IMR-90 (cell line): ENCODE measurements at regions not wholly inside any gene's neighbourhood (a gene's known extent, or its start where the extent isn't known, plus 50 kb on each side); places are given as distances from the start of the nearest gene placed in this dataset.

Experiments
- ATAC-seq: fragments of 200-7000 bp; cut with Tn5 transposase; 2 replicates; pipeline ENCODE4 v1.9.1; 2020; ENCODE audit warnings: low read depth, mild to moderate bottlenecking, moderate library complexity
- BruUV-seq: library from RNA; stranded (reverse); fragments of 400-500 nt; replicated peaks from 2 replicates; lab custom pipeline; 2021; lab: Mats Ljungman, UMichigan
- CTCF ChIA-PET: fragments of 300-600 bp; formaldehyde crosslinking; extraction: SDS; loops from one replicate; lab custom pipeline; 2021; ENCODE audit warnings: antibody characterized with exemption; lab: Yijun Ruan, JAX
- POLR2A ChIA-PET: fragments of 300-600 bp; sonication (Branson Sonifier 250); formaldehyde crosslinking; loops from one replicate; lab custom pipeline; 2022; ENCODE audit warnings: antibody characterized with exemption; ENCODE audit not compliant: unreplicated experiment; lab: Charles Lee
- DNase-seq: peaks from one replicate; pipeline ENCODE4 v3.0.0; 2013
- H2AFZ ChIP-seq: replicated peaks from 2 replicates; pipeline ENCODE3; 2013; ENCODE audit warnings: low read length, mild to moderate bottlenecking; ENCODE audit not compliant: poor library complexity
- H2AK5ac ChIP-seq: 2 replicates; pipeline ENCODE4 v1.6.1; 2013; ENCODE audit warnings: low read depth, low read length, inconsistent platforms
- H2AK9ac ChIP-seq: replicated peaks from 2 replicates; pipeline ENCODE3; 2013; ENCODE audit warnings: mild to moderate bottlenecking, low read depth, low read length, moderate library complexity; ENCODE audit not compliant: poor library complexity
- H2BK120ac ChIP-seq: 2 replicates; pipeline ENCODE4 v1.6.1; 2013; ENCODE audit warnings: low read depth, low read length, inconsistent platforms
- H2BK15ac ChIP-seq: 3 replicates; pipeline ENCODE4 v1.6.1; 2013; ENCODE audit warnings: low read depth, low read length, inconsistent platforms
- H2BK20ac ChIP-seq: 2 replicates; pipeline ENCODE4 v1.6.1; 2013; ENCODE audit warnings: low read depth, mild to moderate bottlenecking, inconsistent platforms, low read length, moderate library complexity
- H2BK5ac ChIP-seq: 2 replicates; pipeline ENCODE4 v1.6.1; 2013; ENCODE audit warnings: mild to moderate bottlenecking, low read depth, low read length, inconsistent platforms; ENCODE audit not compliant: poor library complexity, severe bottlenecking
- H3K14ac ChIP-seq: replicated peaks from 2 replicates; pipeline ENCODE4 v1.6.1; 2013; ENCODE audit warnings: low read depth, low read length, inconsistent platforms
- H3K18ac ChIP-seq: 2 replicates; pipeline ENCODE4 v1.6.1; 2013; ENCODE audit warnings: low read depth, low read length, control low read depth
- H3K23ac ChIP-seq: 2 replicates; pipeline ENCODE4 v1.6.1; 2013; ENCODE audit warnings: low read depth, low read length, inconsistent platforms
- H3K27ac ChIP-seq: 2 replicates; pipeline ENCODE4 v1.5.1; 2013; ENCODE audit warnings: mild to moderate bottlenecking, control low read depth, low read length; ENCODE audit not compliant: insufficient read depth
- H3K27me3 ChIP-seq: 2 replicates; pipeline ENCODE4 v1.6.1; 2013; ENCODE audit warnings: low read length; ENCODE audit not compliant: control insufficient read depth, insufficient read depth
- H3K36me3 ChIP-seq: 2 replicates; pipeline ENCODE4 v1.6.1; 2013; ENCODE audit warnings: low read length, mixed read lengths; ENCODE audit not compliant: control insufficient read depth, insufficient read depth
- H3K4ac ChIP-seq: 2 replicates; pipeline ENCODE4 v1.6.1; 2013; ENCODE audit warnings: low read depth, low read length, inconsistent platforms
- H3K4me1 ChIP-seq: 2 replicates; pipeline ENCODE4 v1.6.1; 2013; ENCODE audit warnings: low read length, mixed read lengths; ENCODE audit not compliant: control insufficient read depth, insufficient read depth
- H3K4me2 ChIP-seq: 2 replicates; pipeline ENCODE4 v1.6.1; 2013; ENCODE audit warnings: low read depth, mild to moderate bottlenecking, control low read depth, low read length, moderate library complexity
- H3K4me3 ChIP-seq: 2 replicates; pipeline ENCODE4 v1.5.1; 2013; ENCODE audit warnings: low read depth, mild to moderate bottlenecking, control low read depth, low read length, moderate library complexity; ENCODE audit not compliant: insufficient read depth
- H3K56ac ChIP-seq: 2 replicates; pipeline ENCODE4 v1.6.1; 2013; ENCODE audit warnings: low read length, inconsistent platforms; ENCODE audit not compliant: insufficient read depth; ENCODE audit errors: extremely low read depth
- H3K79me1 ChIP-seq, 2 experiments: 2 replicates each; pipeline ENCODE4 v1.6.1; 2013; ENCODE audit warnings: low read length in 2 of 2, inconsistent platforms in 1 of 2, low read depth in 1 of 2
- H3K9ac ChIP-seq: 2 replicates; pipeline ENCODE4 v1.6.1; 2013; ENCODE audit warnings: low read depth, low read length, control low read depth
- H3K9me1 ChIP-seq: 2 replicates; pipeline ENCODE4 v1.6.1; 2013; ENCODE audit warnings: low read length, inconsistent platforms; ENCODE audit not compliant: insufficient read depth
- H3K9me3 ChIP-seq: 2 replicates; pipeline ENCODE4 v1.6.1; 2013; ENCODE audit warnings: low read length; ENCODE audit not compliant: control insufficient read depth, insufficient read depth
- H4K20me1 ChIP-seq: 2 replicates; pipeline ENCODE4 v1.6.1; 2013; ENCODE audit warnings: low read length, inconsistent platforms; ENCODE audit not compliant: insufficient read depth
- H4K5ac ChIP-seq: 2 replicates; pipeline ENCODE4 v1.6.1; 2013; ENCODE audit warnings: mild to moderate bottlenecking, low read depth, low read length, control low read depth
- H4K8ac ChIP-seq, 2 experiments: 2 replicates each; pipeline ENCODE4 v1.6.1; 2013; ENCODE audit warnings: low read depth in 2 of 2, low read length in 2 of 2, control low read depth in 1 of 2, inconsistent platforms in 1 of 2
- H4K91ac ChIP-seq: 2 replicates; pipeline ENCODE4 v1.6.1; 2013; ENCODE audit warnings: low read depth, low read length, inconsistent platforms; ENCODE audit not compliant: insufficient read depth
- BHLHE40 ChIP-seq: fragments of 150-350 bp; IDR thresholded peaks from 2 replicates; pipeline ENCODE4 v1.6.1; 2016; ENCODE audit warnings: mild to moderate bottlenecking, low read depth, low read length
- CEBPB ChIP-seq: IDR thresholded peaks from 2 replicates; pipeline ENCODE4 v1.6.1; 2012; ENCODE audit warnings: low read depth, low read length, improper control_type of control experiment
- CTCF ChIP-seq: conservative IDR thresholded peaks from 2 replicates; pipeline ENCODE4 v1.5.1; 2012; ENCODE audit warnings: mild to moderate bottlenecking, low read depth, low read length, improper control_type of control experiment
- ELK1 ChIP-seq: fragments of 150-350 bp; IDR thresholded peaks from 2 replicates; pipeline ENCODE4 v1.6.1; 2016; ENCODE audit warnings: low read depth, mild to moderate bottlenecking, low read length, moderate library complexity, borderline replicate concordance
- WGBS, 2 experiments: methylation state at CpG; one replicate each; pipeline versions ENCODE4 v1.1.5 to v1.1.7; 2013; ENCODE audit warnings: missing lambda C conversion rate in 2 of 2; ENCODE audit not compliant: insufficient read length in 1 of 2; ENCODE audit errors: extremely low coverage in 2 of 2; 5-methylcytosine and 5-hydroxymethylcytosine counted together
- dilution Hi-C: fragments of 300-500 bp; cut with HindIII; formaldehyde crosslinking; loops from one replicate; pipeline ENCODE4 v1.14.3; 2018; ENCODE audit warnings: low sequenced_read_pairs; ENCODE audit not compliant: unreplicated experiment
- in situ Hi-C: fragments of 300-500 bp; cut with MboI; formaldehyde crosslinking; loops from 3 replicates; pipeline ENCODE4 v1.14.3; 2019; ENCODE audit warnings: low sequenced_read_pairs, inconsistent platforms, mixed read lengths
- intact Hi-C: fragments of 100-400 bp; cut with micrococcal nuclease; formaldehyde crosslinking; loops from 2 replicates; pipeline ENCODE4 v1.10.0; 2022

GRCh38 chr10:94180576-94180975 lies 182.2 kb downstream of the NOC3L start:
- H3K4ac ChIP-seq: no peak overlapping the region; the same call in 1 of the 2 replicates
- intact Hi-C loops: no loop called here
- H4K91ac ChIP-seq: peak overlapping the region; percentile 25; the same call in 1 of the 2 replicates
- H2BK15ac ChIP-seq: peak overlapping the region; percentile 41; the same call in 1 of the 3 replicates
- H2AK5ac ChIP-seq: no peak overlapping the region; the same call in 1 of the 2 replicates
- H3K18ac ChIP-seq: no peak overlapping the region
- no peaks in the 10 kb centered on the region; the same call in 1 of the 2 replicates for H4K20me1 ChIP-seq
- ChIA-PET POLR2A (no interaction called here), CTCF (interaction anchor here (1.7 kb wide), 1 partner anchor 13 kb away, joined by 4 read pairs; no protein-coding TSS in a partner anchor)
- TF ChIP-seq CEBPB (no peak), BHLHE40 (no peak), ELK1 (no peak), CTCF (no peak)
- dilution Hi-C loops: no loop called here
- H3K9ac ChIP-seq: no peak overlapping the region
- no peaks in the 10 kb centered on the region for H3K79me1 ChIP-seq
- H3K4me2 ChIP-seq: no peak overlapping the region
- no peak for ATAC-seq
- BruUV-seq: no TSS peak
- no peak overlapping the region for H2BK120ac ChIP-seq
- no peak overlapping the region for H3K23ac ChIP-seq
- H3K27me3 ChIP-seq: no peaks in the 10 kb centered on the region
- no peak overlapping the region for H3K4me3 ChIP-seq
- H2BK5ac ChIP-seq: no peak overlapping the region
- H3K14ac ChIP-seq: no peak overlapping the region
- H2BK20ac ChIP-seq: peak overlapping the region; percentile 34; the same call in 1 of the 2 replicates
- DNase-seq: no peak
- H2AK9ac ChIP-seq: no peak overlapping the region
- H4K8ac ChIP-seq: no peak overlapping the region
- H3K9me3 ChIP-seq: no peaks in the 10 kb centered on the region
- H3K27ac ChIP-seq: no peak overlapping the region
- H4K5ac ChIP-seq: no peak overlapping the region
- H2AFZ ChIP-seq: no peak overlapping the region
- peaks cover 26% of the 10 kb centered on the region for H3K4me1 ChIP-seq
- in situ Hi-C loops: no loop called here
- WGBS, 2 experiments: no CpG with 5 or more reads among the region's 2 CpGs
- no peak overlapping the region for H3K56ac ChIP-seq
- no peaks in the 10 kb centered on the region for H3K36me3 ChIP-seq
- peaks cover 14% of the 10 kb centered on the region for H3K9me1 ChIP-seq
